Erythroblast (primary cell): ENCODE measurements at regions not wholly inside any gene's neighbourhood (a gene's known extent, or its start where the extent isn't known, plus 50 kb on each side); places are given as distances from the start of the nearest gene placed in this dataset.

Experiments used
- GATA1 ChIP-seq: IDR thresholded peaks from 2 replicates; pipeline ENCODE4 v1.6.1; 2011; ENCODE audit warnings: low read depth, mild to moderate bottlenecking, control low read depth, low read length, moderate library complexity
- POLR2A ChIP-seq: IDR thresholded peaks from 2 replicates; pipeline ENCODE4 v1.6.1; 2011; ENCODE audit warnings: mild to moderate bottlenecking, low read length

GRCh38 chrX:144730471-144730870 lies 516.8 kb upstream of the SPANXN1 start:
- TF ChIP-seq POLR2A (no peak), GATA1 (no peak)
